Stimulated activated CD8-positive, alpha-beta memory T cell treated with anti-CD3 and anti-CD28 coated beads, Interleukin-2, amount 100 ng/mL, for 48 hours (primary cell): ENCODE measurements at regions not wholly inside any gene's neighbourhood (a gene's known extent, or its start where the extent isn't known, plus 50 kb on each side); places are given as distances from the start of the nearest gene placed in this dataset.
"Not testable (repeated sequence)": the region's sequence is repeated elsewhere in the genome, so short reads cannot be mapped to it uniquely, and the experiment has no call there.

ENCODE experiments used
- DNase-seq, 2 donors: peaks; one replicate each; pipeline ENCODE4 v3.0.0-alpha.2; 2020; ENCODE audit warnings: low read depth in 2 of 2

- no peak for DNase-seq
These were observed 110.3 kb upstream of the ETV6 start for GRCh38 chr12:11539156-11539555.

- DNase-seq, result no peak
These were observed 109.3 kb upstream of the ETV6 start for GRCh38 chr12:11540156-11540555.

GRCh38 chr12:11540615-11541310 is 108.7 kb upstream of the ETV6 start:
- DNase-seq, result no peak

GRCh38 chr12:11542599-11542998 is 106.9 kb upstream of the ETV6 start:
- no peak for DNase-seq

- DNase-seq, result no peak
These were observed 105.9 kb upstream of the ETV6 start for GRCh38 chr12:11543457-11544158.

- peak; percentile 15 to 26 for DNase-seq
These were observed 103.8 kb upstream of the ETV6 start for GRCh38 chr12:11545484-11546330.

GRCh38 chr12:11546582-11547270 is 102.7 kb upstream of the ETV6 start:
- not testable (repeated sequence) for DNase-seq

- peak in 1 of 2 donors; percentile 23 for DNase-seq
These were observed 102.2 kb upstream of the ETV6 start for GRCh38 chr12:11547271-11547646.

GRCh38 chr12:11549119-11549518 is 100.4 kb upstream of the ETV6 start:
- no peak for DNase-seq

GRCh38 chr12:11553871-11554533 is 95.5 kb upstream of the ETV6 start:
- peak in 1 of 2 donors; percentile 7 for DNase-seq

GRCh38 chr12:11555195-11555594 is 94.3 kb upstream of the ETV6 start:
- no peak for DNase-seq

GRCh38 chr12:11555743-11556625 is 93.5 kb upstream of the ETV6 start:
- no peak for DNase-seq

GRCh38 chr12:11556682-11557081 is 92.8 kb upstream of the ETV6 start:
- DNase-seq, result no peak

GRCh38 chr12:11559626-11560340 is 89.7 kb upstream of the ETV6 start:
- no peak for DNase-seq

- DNase-seq, result no peak
These were observed 88.1 kb upstream of the ETV6 start for GRCh38 chr12:11561411-11561810.

GRCh38 chr12:11563785-11564739 is 85.4 kb upstream of the ETV6 start:
- no peak for DNase-seq

- DNase-seq, result no peak
These were observed 84.4 kb upstream of the ETV6 start for GRCh38 chr12:11564984-11565651.

- no peak for DNase-seq
These were observed 83.7 kb upstream of the ETV6 start for GRCh38 chr12:11565752-11566151.
